ENCODE measurements at regions not wholly inside any gene's neighbourhood (a gene's known extent, or its start where the extent isn't known, plus 50 kb on each side); places are given as distances from the start of the nearest gene placed in this dataset.

DNA sequence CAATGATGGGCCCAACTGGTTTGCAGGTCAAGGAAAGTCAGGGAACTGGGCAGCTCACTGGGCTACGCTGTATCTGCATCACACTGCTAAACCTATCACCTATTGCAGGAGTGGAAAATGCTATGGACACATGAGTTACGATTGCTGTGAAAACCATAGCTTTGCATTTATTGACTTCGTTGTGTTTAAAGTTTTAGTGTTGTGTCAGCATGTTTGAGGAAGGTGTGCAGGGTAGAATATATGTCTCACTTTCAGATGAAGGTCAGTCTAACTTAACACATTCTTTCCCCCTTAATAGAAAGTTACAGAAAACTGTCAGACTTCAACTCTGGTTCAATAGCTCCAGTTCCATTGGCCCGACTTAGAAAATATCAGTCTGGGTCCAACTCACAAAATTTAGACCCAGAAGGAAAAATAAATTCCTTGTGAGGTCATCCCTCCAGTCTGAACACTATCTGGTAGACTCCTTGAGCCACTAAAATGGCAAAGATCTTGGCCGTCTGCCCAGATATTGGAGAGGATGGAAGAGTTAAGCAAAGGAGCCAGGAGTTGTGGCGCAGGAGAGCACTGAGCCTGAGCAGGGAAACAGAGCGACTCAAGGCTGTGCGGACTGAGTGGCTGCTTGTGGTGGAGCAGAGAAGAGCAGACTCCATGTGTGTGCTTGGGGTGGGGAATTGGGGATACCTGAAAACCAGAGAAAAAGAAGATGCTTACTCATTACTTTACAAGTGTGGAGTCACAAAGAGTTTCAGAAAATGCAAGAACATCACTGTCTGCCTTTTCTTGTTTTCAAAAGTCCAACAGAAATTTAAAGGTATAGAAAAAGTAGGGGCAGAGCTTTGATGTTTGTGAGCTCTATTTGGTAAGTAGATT is 518.5 kb downstream of the FGF9 start:
- DNase-seq (no peak), ATAC-seq (no peak), FAIRE-seq (no peak)
- intact Hi-C loops (cut with DNase I) = no loop called here
- TF ChIP-seq, protein P1, sequence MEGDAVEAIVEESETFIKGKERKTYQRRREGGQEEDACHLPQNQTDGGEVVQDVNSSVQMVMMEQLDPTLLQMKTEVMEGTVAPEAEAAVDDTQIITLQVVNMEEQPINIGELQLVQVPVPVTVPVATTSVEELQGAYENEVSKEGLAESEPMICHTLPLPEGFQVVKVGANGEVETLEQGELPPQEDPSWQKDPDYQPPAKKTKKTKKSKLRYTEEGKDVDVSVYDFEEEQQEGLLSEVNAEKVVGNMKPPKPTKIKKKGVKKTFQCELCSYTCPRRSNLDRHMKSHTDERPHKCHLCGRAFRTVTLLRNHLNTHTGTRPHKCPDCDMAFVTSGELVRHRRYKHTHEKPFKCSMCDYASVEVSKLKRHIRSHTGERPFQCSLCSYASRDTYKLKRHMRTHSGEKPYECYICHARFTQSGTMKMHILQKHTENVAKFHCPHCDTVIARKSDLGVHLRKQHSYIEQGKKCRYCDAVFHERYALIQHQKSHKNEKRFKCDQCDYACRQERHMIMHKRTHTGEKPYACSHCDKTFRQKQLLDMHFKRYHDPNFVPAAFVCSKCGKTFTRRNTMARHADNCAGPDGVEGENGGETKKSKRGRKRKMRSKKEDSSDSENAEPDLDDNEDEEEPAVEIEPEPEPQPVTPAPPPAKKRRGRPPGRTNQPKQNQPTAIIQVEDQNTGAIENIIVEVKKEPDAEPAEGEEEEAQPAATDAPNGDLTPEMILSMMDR (IDR thresholded peaks at IDR 0.05) = no peak
- Histone ChIP-seq H3K4me1 (no peaks in the 10 kb centered on the region), H3K9me3 (no peaks in the 10 kb centered on the region), H3K36me3 (no peaks in the 10 kb centered on the region), H3K4me3 (no peak overlapping the region), H3K27me3 (no peaks in the 10 kb centered on the region), H3K27ac (no peak overlapping the region)
- WGBS, 2 donors = 83 to 87% methylated on average over 8 of the region's 8 CpGs

DNA sequence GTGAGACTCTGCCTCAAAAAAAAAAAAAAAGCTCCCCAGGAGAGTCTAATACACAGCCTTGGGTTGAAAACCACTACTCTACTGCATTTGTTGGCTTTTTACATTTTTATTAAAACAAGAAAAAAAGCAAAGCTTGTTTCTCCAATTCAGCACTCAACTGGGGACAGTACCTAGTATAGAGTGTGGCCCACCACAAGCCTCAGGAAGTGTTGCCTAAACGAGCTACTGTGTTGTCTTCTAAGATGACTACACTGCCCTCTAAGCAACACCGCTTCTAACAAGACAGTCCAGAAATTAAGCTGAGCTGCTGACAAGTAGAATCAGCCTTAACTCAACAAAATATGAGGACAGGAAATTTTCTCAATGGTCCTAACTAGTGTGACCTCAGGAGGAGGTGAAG is 522.2 kb downstream of the FGF9 start:
- intact Hi-C loops (cut with DNase I) = no loop called here
- WGBS, 2 donors = 76 to 89% methylated on average over 2 of the region's 2 CpGs
- TF ChIP-seq, protein P1 (IDR thresholded peaks at IDR 0.05) = no peak
- Histone ChIP-seq H3K4me3 (no peak overlapping the region), H3K27ac (no peak overlapping the region), H3K9me3 (no peaks in the 10 kb centered on the region), H3K4me1 (peaks cover 0 to under 1% (median 0%) of the 10 kb centered on the region in 3 donors), H3K27me3 (no peaks in the 10 kb centered on the region), H3K36me3 (no peaks in the 10 kb centered on the region)
- FAIRE-seq (no peak), ATAC-seq (no peak), DNase-seq (no peak)

DNA sequence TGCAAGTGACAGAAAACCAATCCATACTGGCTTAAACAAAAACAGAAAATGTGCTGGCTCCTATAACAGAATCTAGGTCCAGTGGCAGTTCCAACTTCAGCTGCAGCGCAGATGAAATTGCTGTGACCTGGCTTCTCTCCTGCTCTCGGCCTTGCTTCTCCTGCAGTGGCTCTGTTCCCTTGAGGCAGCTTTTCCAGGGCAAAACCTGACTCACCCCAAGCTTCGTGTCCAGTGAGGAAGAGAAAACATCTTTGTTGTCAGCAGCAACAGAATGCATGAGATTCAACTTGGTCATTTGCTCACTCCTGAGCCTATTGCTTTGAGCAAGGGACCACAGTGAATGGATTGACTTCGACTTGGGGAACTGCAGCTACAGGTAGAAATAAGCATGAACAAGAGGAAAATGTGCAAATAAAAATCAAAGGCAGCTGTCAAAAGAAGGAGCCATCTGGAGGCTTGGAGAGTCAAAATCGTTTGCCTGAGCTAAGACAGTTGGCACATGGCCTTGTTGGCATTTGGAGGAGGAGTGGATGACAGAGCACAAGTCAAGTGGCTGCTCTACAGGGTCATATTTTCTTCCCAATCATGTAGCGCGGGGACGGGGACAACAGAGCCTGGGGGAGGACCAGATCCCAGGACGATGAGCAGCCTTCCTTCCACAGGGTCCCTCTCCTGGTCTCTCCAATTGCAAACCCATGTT is 523.4 kb downstream of the FGF9 start:
- no peak overlapping the region for H3K4me3 ChIP-seq
- TF ChIP-seq, protein P1 (IDR thresholded peaks at IDR 0.05) = no peak
- no peak overlapping the region for H3K27ac ChIP-seq
- H3K4me1 ChIP-seq = peaks cover 0 to 5% (median 0%) of the 10 kb centered on the region in 3 donors
- DNase-seq = no peak
- ATAC-seq = no peak
- H3K36me3 ChIP-seq = no peaks in the 10 kb centered on the region
- no peaks in the 10 kb centered on the region for H3K9me3 ChIP-seq
- intact Hi-C loops (cut with DNase I) = no loop called here
- 81% methylated on average over 9 of the region's 9 CpGs for WGBS, 2 donors
- no peaks in the 10 kb centered on the region for H3K27me3 ChIP-seq
- no peak for FAIRE-seq

DNA sequence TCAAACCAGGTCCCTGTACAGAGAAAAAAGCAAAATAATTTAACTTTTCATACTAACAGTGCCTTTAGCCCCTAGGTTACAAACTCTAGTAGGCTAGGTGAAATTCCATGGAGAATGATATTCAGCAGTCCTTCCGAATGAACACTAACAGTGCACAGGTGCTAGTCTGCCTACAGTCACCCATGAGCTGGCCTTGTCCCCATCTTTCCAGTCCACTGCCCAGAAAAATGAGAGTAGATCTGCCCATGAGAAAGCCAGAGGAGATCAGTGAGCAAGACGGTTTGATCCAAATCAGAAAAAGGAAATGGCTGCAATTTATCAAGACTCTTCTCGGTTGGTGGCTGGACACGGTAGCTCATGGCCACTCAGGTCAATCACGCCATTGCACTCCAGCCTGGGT is 524.9 kb downstream of the FGF9 start:
- Histone ChIP-seq H3K4me1 (peaks cover 0 to 5% (median 0%) of the 10 kb centered on the region in 3 donors), H3K36me3 (no peaks in the 10 kb centered on the region), H3K4me3 (no peak overlapping the region), H3K27me3 (no peaks in the 10 kb centered on the region), H3K27ac (no peak overlapping the region), H3K9me3 (no peaks in the 10 kb centered on the region)
- WGBS, 2 donors = 92 to 95% methylated on average over 5 of the region's 5 CpGs
- DNase-seq (no peak), FAIRE-seq (no peak), ATAC-seq (no peak)
- TF ChIP-seq, protein P1 (IDR thresholded peaks at IDR 0.05) = no peak
- intact Hi-C loops (cut with DNase I) = no loop called here

DNA sequence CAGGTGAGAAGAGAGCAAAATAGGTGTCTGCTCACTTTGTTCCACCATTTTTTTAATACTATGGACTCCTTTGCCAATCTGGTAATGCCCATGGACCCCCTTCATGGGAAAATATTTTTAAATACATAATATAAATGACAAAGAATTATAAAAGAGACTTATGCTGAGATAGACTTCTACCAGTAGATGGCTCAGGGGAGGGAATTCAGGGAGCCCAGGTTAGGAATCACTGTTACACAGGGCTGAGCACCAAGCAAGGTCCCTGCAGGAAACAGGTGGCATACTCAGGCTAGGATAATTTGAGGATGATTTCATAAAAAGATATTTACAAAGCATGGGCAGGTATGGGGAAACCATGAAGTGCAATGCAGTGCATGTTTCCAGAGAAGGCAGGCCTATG is 525.9 kb downstream of the FGF9 start:
- FAIRE-seq (no peak), DNase-seq (no peak), ATAC-seq (peak in 2 of 4 donors; percentile 25 to 45)
- Histone ChIP-seq H3K36me3 (no peaks in the 10 kb centered on the region), H3K4me1 (peaks cover 0 to 5% (median 0%) of the 10 kb centered on the region in 3 donors), H3K4me3 (no peak overlapping the region), H3K9me3 (no peaks in the 10 kb centered on the region), H3K27me3 (no peaks in the 10 kb centered on the region), H3K27ac (no peak overlapping the region)
- intact Hi-C loops (cut with DNase I) = no loop called here
- TF ChIP-seq, protein P1 (IDR thresholded peaks at IDR 0.05) = no peak
